ENCODE measurements at regions not wholly inside any gene's neighbourhood (a gene's known extent, or its start where the extent isn't known, plus 50 kb on each side); places are given as distances from the start of the nearest gene placed in this dataset.

- TF ChIP-seq RXRA (IDR thresholded peaks at IDR 0.05; ENCODE audit: borderline replicate concordance, low read depth) (no peak), NRF1 (IDR thresholded peaks at IDR 0.05; ENCODE audit: low read depth, low read length) (no peak), YY1 (IDR thresholded peaks at IDR 0.05; ENCODE audit: low read depth) (no peak), MXI1 (IDR thresholded peaks at IDR 0.05; ENCODE audit: low read depth, low read length) (no peak), JUND (IDR thresholded peaks at IDR 0.05) (no peak)
These were observed 170.9 kb upstream of the CADPS start (continued) for GRCh38 chr3:63046152-63046551.

DNA sequence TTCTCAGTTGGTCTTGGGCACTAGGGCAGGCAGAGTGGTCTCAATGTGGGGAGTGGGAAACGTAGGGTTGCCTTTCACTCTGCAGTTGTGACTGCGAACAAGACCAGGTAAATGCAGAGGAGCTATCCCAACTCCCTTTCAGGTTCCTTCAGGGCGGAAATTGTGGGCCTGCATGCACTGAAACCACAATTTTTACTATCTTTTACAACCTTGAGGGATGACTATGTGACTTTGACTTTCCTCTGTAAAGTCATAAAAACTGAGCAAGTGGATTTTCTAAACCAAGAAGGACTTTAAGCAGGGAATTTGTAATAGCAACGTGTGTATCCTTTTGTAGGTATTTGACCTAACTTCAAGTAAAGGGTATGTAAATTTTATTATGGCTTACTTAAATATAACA is 171.4 kb upstream of the CADPS start:
- Histone ChIP-seq H3K4me2 (no peak overlapping the region), H2AFZ (ENCODE audit: low read depth) (no peak overlapping the region), H3K27me3 (ENCODE audit: insufficient read depth) (no peaks in the 10 kb centered on the region), H4K20me1 (ENCODE audit: insufficient read depth) (no peaks in the 10 kb centered on the region), H3K9me3 (no peaks in the 10 kb centered on the region), H3K4me1 (ENCODE audit: control insufficient read depth in 1 of 2, insufficient read depth in 2 of 2, low read depth in 1 of 2, low read length in 1 of 2) (peaks cover 0 to 31% of the 10 kb centered on the region in 2 experiments), H3K36me3 (replicated peaks in 1 of 2; ENCODE audit: control insufficient read depth in 1 of 2, insufficient read depth in 2 of 2, low read length in 1 of 2) (no peaks in the 10 kb centered on the region), H3F3A (replicated peaks; ENCODE audit: insufficient read depth) (peaks cover 24% of the 10 kb centered on the region), H3K27ac (ENCODE audit: low read depth in 2 of 2, low read length in 1 of 2) (no peak overlapping the region), H3K79me2 (ENCODE audit: insufficient read depth) (no peaks in the 10 kb centered on the region), H3K9ac (no peak overlapping the region), H3K4me3 (ENCODE audit: low read depth in 2 of 2, low read length in 1 of 2) (no peak overlapping the region), H3K9me2 (no peaks in the 10 kb centered on the region)
- WGBS (ENCODE audit: low lambda C conversion rate) = 91% methylated on average over 4 of the region's 4 CpGs
- CTCF ChIA-PET = no interaction called here
- TF ChIP-seq NRF1 (IDR thresholded peaks at IDR 0.05; ENCODE audit: low read depth, low read length) = no peak
- TF ChIP-seq, protein P1, sequence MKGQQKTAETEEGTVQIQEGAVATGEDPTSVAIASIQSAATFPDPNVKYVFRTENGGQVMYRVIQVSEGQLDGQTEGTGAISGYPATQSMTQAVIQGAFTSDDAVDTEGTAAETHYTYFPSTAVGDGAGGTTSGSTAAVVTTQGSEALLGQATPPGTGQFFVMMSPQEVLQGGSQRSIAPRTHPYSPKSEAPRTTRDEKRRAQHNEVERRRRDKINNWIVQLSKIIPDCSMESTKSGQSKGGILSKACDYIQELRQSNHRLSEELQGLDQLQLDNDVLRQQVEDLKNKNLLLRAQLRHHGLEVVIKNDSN (IDR thresholded peaks at IDR 0.05; ENCODE audit: borderline replicate concordance, low read depth) = no peak
- TF ChIP-seq MEF2A (IDR thresholded peaks at IDR 0.05; ENCODE audit: borderline replicate concordance, low read depth) = no peak
- TF ChIP-seq JUND (IDR thresholded peaks at IDR 0.05) = no peak
- TF ChIP-seq POLR2AphosphoS5 (IDR thresholded peaks at IDR 0.05; ENCODE audit: low read depth, low read length) = no peak
- no peak for TF ChIP-seq CTCF (IDR thresholded peaks at IDR 0.05)
- TF ChIP-seq ELF1 (IDR thresholded peaks at IDR 0.05) = no peak
- no peak for TF ChIP-seq TAF1 (IDR thresholded peaks at IDR 0.05; ENCODE audit: borderline replicate concordance, low read depth, low read length)
- no peak for TF ChIP-seq GABPA (IDR thresholded peaks at IDR 0.05; ENCODE audit: low read depth)
- TF ChIP-seq, protein P2, sequence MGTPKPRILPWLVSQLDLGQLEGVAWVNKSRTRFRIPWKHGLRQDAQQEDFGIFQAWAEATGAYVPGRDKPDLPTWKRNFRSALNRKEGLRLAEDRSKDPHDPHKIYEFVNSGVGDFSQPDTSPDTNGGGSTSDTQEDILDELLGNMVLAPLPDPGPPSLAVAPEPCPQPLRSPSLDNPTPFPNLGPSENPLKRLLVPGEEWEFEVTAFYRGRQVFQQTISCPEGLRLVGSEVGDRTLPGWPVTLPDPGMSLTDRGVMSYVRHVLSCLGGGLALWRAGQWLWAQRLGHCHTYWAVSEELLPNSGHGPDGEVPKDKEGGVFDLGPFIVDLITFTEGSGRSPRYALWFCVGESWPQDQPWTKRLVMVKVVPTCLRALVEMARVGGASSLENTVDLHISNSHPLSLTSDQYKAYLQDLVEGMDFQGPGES (IDR thresholded peaks at IDR 0.05; ENCODE audit: low read depth, low read length) = no peak
- no peak for TF ChIP-seq RCOR1 (IDR thresholded peaks at IDR 0.05; ENCODE audit: low read length)
- TF ChIP-seq RFX5 (IDR thresholded peaks at IDR 0.05; ENCODE audit: low read length) = no peak
- TF ChIP-seq FOXJ3 (CRISPR knock-in tag; IDR thresholded peaks at IDR 0.05) = no peak
- no peak for TF ChIP-seq ZBTB33 (IDR thresholded peaks at IDR 0.05; ENCODE audit: borderline replicate concordance, low read depth)
- TF ChIP-seq, protein P3, sequence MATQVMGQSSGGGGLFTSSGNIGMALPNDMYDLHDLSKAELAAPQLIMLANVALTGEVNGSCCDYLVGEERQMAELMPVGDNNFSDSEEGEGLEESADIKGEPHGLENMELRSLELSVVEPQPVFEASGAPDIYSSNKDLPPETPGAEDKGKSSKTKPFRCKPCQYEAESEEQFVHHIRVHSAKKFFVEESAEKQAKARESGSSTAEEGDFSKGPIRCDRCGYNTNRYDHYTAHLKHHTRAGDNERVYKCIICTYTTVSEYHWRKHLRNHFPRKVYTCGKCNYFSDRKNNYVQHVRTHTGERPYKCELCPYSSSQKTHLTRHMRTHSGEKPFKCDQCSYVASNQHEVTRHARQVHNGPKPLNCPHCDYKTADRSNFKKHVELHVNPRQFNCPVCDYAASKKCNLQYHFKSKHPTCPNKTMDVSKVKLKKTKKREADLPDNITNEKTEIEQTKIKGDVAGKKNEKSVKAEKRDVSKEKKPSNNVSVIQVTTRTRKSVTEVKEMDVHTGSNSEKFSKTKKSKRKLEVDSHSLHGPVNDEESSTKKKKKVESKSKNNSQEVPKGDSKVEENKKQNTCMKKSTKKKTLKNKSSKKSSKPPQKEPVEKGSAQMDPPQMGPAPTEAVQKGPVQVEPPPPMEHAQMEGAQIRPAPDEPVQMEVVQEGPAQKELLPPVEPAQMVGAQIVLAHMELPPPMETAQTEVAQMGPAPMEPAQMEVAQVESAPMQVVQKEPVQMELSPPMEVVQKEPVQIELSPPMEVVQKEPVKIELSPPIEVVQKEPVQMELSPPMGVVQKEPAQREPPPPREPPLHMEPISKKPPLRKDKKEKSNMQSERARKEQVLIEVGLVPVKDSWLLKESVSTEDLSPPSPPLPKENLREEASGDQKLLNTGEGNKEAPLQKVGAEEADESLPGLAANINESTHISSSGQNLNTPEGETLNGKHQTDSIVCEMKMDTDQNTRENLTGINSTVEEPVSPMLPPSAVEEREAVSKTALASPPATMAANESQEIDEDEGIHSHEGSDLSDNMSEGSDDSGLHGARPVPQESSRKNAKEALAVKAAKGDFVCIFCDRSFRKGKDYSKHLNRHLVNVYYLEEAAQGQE (IDR thresholded peaks at IDR 0.05; ENCODE audit: low read depth, low read length) = no peak
- TF ChIP-seq, protein P4, sequence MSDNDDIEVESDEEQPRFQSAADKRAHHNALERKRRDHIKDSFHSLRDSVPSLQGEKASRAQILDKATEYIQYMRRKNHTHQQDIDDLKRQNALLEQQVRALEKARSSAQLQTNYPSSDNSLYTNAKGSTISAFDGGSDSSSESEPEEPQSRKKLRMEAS (IDR thresholded peaks at IDR 0.05; ENCODE audit: low read depth) = no peak
- no peak for DNase-seq
- POLR2A ChIA-PET = no interaction called here

All from SK-N-SH (cell line).